ENCODE measurements at regions not wholly inside any gene's neighbourhood (a gene's known extent, or its start where the extent isn't known, plus 50 kb on each side); places are given as distances from the start of the nearest gene placed in this dataset.

GRCh38 chr4:14084598-14084997 lies 457.1 kb upstream of the BOD1L1 start:
- no peak for TF ChIP-seq POLR2A (IDR thresholded peaks at IDR 0.05)
- TF ChIP-seq, protein P1, sequence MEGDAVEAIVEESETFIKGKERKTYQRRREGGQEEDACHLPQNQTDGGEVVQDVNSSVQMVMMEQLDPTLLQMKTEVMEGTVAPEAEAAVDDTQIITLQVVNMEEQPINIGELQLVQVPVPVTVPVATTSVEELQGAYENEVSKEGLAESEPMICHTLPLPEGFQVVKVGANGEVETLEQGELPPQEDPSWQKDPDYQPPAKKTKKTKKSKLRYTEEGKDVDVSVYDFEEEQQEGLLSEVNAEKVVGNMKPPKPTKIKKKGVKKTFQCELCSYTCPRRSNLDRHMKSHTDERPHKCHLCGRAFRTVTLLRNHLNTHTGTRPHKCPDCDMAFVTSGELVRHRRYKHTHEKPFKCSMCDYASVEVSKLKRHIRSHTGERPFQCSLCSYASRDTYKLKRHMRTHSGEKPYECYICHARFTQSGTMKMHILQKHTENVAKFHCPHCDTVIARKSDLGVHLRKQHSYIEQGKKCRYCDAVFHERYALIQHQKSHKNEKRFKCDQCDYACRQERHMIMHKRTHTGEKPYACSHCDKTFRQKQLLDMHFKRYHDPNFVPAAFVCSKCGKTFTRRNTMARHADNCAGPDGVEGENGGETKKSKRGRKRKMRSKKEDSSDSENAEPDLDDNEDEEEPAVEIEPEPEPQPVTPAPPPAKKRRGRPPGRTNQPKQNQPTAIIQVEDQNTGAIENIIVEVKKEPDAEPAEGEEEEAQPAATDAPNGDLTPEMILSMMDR (IDR thresholded peaks at IDR 0.05), result no peak

Data from adrenal gland (tissue), 5 donors.